Transverse colon (tissue), 4 donors: ENCODE measurements at regions not wholly inside any gene's neighbourhood (a gene's known extent, or its start where the extent isn't known, plus 50 kb on each side); places are given as distances from the start of the nearest gene placed in this dataset.

Source experiments
- EP300 ChIP-seq: sonication (generic); formaldehyde crosslinking; IDR thresholded peaks from one replicate; pipeline ENCODE4 v1.6.1; 2017; ENCODE audit warnings: antibody characterized with exemption, low read depth
- POLR2A ChIP-seq: fragments of 450-650 bp; IDR thresholded peaks from one replicate; pipeline ENCODE4 v1.6.1; 2016; ENCODE audit warnings: antibody characterized with exemption, mild to moderate bottlenecking, moderate library complexity
- POLR2AphosphoS5 ChIP-seq, 3 donors: sonication (generic); formaldehyde crosslinking; IDR thresholded peaks; one replicate each; pipeline ENCODE4 v1.6.1; 2016; ENCODE audit warnings: antibody characterized with exemption in 3 of 3
- TF ChIP-seq, protein P1 (sequence below), 5 experiments: fragments of 200-600 bp in 3 of 5; fragments of 450-650 bp in 2 of 5; sonication (generic) in 3 of 5; IDR thresholded peaks; 1 replicate in 2 of 5; 2 replicates in 3 of 5; pipeline ENCODE4 v1.5.1; 2016 to 2017; ENCODE audit warnings: antibody characterized with exemption in 5 of 5, inconsistent platforms in 3 of 5, mild to moderate bottlenecking in 2 of 5, moderate library complexity in 1 of 5

DNA sequence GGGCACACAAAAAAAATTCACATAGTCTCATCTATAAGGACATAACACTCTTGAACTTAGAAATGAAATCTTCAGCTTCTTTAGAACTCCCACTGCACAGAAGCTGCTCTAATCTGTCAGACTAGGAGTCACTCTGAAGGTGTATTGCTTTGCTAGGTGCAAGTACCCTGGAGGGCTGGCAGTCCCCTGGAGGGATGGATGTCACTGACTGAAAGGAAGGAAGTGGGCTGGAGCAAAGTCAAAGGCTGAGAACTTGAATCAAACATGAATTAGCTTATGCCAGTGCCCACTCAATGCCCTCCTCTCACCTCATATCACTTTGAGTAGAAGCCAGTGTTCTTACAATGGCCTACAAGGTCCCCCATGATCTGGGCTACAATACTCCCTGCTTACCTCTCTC, 140.3 kb upstream of the ANKRD1 start:
- TF ChIP-seq, protein P1, sequence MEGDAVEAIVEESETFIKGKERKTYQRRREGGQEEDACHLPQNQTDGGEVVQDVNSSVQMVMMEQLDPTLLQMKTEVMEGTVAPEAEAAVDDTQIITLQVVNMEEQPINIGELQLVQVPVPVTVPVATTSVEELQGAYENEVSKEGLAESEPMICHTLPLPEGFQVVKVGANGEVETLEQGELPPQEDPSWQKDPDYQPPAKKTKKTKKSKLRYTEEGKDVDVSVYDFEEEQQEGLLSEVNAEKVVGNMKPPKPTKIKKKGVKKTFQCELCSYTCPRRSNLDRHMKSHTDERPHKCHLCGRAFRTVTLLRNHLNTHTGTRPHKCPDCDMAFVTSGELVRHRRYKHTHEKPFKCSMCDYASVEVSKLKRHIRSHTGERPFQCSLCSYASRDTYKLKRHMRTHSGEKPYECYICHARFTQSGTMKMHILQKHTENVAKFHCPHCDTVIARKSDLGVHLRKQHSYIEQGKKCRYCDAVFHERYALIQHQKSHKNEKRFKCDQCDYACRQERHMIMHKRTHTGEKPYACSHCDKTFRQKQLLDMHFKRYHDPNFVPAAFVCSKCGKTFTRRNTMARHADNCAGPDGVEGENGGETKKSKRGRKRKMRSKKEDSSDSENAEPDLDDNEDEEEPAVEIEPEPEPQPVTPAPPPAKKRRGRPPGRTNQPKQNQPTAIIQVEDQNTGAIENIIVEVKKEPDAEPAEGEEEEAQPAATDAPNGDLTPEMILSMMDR (IDR thresholded peaks at IDR 0.05) = no peak
- no peak for TF ChIP-seq POLR2AphosphoS5 (IDR thresholded peaks at IDR 0.05)
- TF ChIP-seq POLR2A = no peak
- no peak for TF ChIP-seq EP300
